VCaP (cell line): ENCODE measurements at regions not wholly inside any gene's neighbourhood (a gene's known extent, or its start where the extent isn't known, plus 50 kb on each side); places are given as distances from the start of the nearest gene placed in this dataset.
"Not testable (repeated sequence)": the region's sequence is repeated elsewhere in the genome, so short reads cannot be mapped to it uniquely, and the experiment has no call there.

Experiments
- H3K27ac ChIP-seq: fragments of 450-650 bp; 2 replicates; pipeline ENCODE4 v1.5.1; 2017
- CTCF ChIP-seq: fragments of 450-650 bp; conservative IDR thresholded peaks from 2 replicates; pipeline ENCODE4 v1.5.1; 2017; ENCODE audit warnings: mild to moderate bottlenecking, moderate library complexity

- TF ChIP-seq CTCF: no peak
- no peak overlapping the region for H3K27ac ChIP-seq
Measured at GRCh38 chr5:40437452-40437861, 242.3 kb upstream of the PTGER4 start.

- no peak overlapping the region for H3K27ac ChIP-seq
- TF ChIP-seq CTCF: no peak
Measured at GRCh38 chr5:40436535-40437237, 243.0 kb upstream of the PTGER4 start.

GRCh38 chr5:40435706-40436105 lies 244.0 kb upstream of the PTGER4 start:
- H3K27ac ChIP-seq: not testable (repeated sequence)

GRCh38 chr5:40432836-40433235 lies 246.9 kb upstream of the PTGER4 start:
- H3K27ac ChIP-seq: peak overlapping the region; percentile 14; the same call in 1 of the 2 replicates
- TF ChIP-seq CTCF: no peak

- peak overlapping the region; percentile 14; the same call in 1 of the 2 replicates for H3K27ac ChIP-seq
- no peak for TF ChIP-seq CTCF
Measured at GRCh38 chr5:40431734-40432133, 248.0 kb upstream of the PTGER4 start.

GRCh38 chr5:40430101-40430710 lies 249.5 kb upstream of the PTGER4 start:
- H3K27ac ChIP-seq: peak overlapping the region; percentile 38; the same call in 1 of the 2 replicates
- no peak for TF ChIP-seq CTCF

GRCh38 chr5:40429258-40430100 lies 250.2 kb upstream of the PTGER4 start:
- peak overlapping the region; percentile 38; the same call in 1 of the 2 replicates for H3K27ac ChIP-seq
- no peak for TF ChIP-seq CTCF
